ENCODE measurements at regions not wholly inside any gene's neighbourhood (a gene's known extent, or its start where the extent isn't known, plus 50 kb on each side); places are given as distances from the start of the nearest gene placed in this dataset.
"Not testable (repeated sequence)": the region's sequence is repeated elsewhere in the genome, so short reads cannot be mapped to it uniquely, and the experiment has no call there.

- DNase-seq (ENCODE audit: low read depth): no peak
Measured at GRCh38 chr18:38648179-38648578, 1082.6 kb upstream of the CELF4 start.

- no peak for DNase-seq (ENCODE audit: low read depth)
Measured at GRCh38 chr18:38646296-38646695, 1080.7 kb upstream of the CELF4 start.

- no peak for DNase-seq (ENCODE audit: low read depth)
Measured at GRCh38 chr18:38644875-38645641, 1079.5 kb upstream of the CELF4 start.

GRCh38 chr18:38642711-38643110, 1077.1 kb upstream of the CELF4 start:
- DNase-seq (ENCODE audit: low read depth): no peak

GRCh38 chr18:38639700-38640099, 1074.1 kb upstream of the CELF4 start:
- not testable (repeated sequence) for DNase-seq (ENCODE audit: low read depth)

- DNase-seq (ENCODE audit: low read depth): no peak
Measured at GRCh38 chr18:38635709-38636430, 1070.3 kb upstream of the CELF4 start.

- no peak for DNase-seq (ENCODE audit: low read depth)
Measured at GRCh38 chr18:38634117-38634516, 1068.5 kb upstream of the CELF4 start.

GRCh38 chr18:38633333-38633732, 1067.7 kb upstream of the CELF4 start:
- DNase-seq (ENCODE audit: low read depth): no peak

- no peak for DNase-seq (ENCODE audit: low read depth)
Measured at GRCh38 chr18:38619129-38619528, 1053.5 kb upstream of the CELF4 start.

GRCh38 chr18:38616306-38616705, 1050.7 kb upstream of the CELF4 start:
- DNase-seq (ENCODE audit: low read depth): no peak

GRCh38 chr18:38612904-38613303, 1047.3 kb upstream of the CELF4 start:
- no peak for DNase-seq (ENCODE audit: low read depth)

- no peak for DNase-seq (ENCODE audit: low read depth)
Measured at GRCh38 chr18:38611036-38611964, 1045.7 kb upstream of the CELF4 start.

GRCh38 chr18:38606841-38607240, 1041.2 kb upstream of the CELF4 start:
- DNase-seq (ENCODE audit: low read depth): no peak

- DNase-seq (ENCODE audit: low read depth): no peak
Measured at GRCh38 chr18:38602341-38602740, 1036.7 kb upstream of the CELF4 start.

GRCh38 chr18:38587571-38587970, 1022.0 kb upstream of the CELF4 start:
- no peak for DNase-seq (ENCODE audit: low read depth)

GRCh38 chr18:38586327-38586726, 1020.7 kb upstream of the CELF4 start:
- no peak for DNase-seq (ENCODE audit: low read depth)

- DNase-seq (ENCODE audit: low read depth): no peak
Measured at GRCh38 chr18:38579764-38580163, 1014.2 kb upstream of the CELF4 start.

- DNase-seq (ENCODE audit: low read depth): no peak
Measured at GRCh38 chr18:38576916-38577315, 1011.3 kb upstream of the CELF4 start.

- no peak for DNase-seq (ENCODE audit: low read depth)
Measured at GRCh38 chr18:38576349-38576748, 1010.8 kb upstream of the CELF4 start.

- DNase-seq (ENCODE audit: low read depth): no peak
Measured at GRCh38 chr18:38575648-38576047, 1010.0 kb upstream of the CELF4 start.

- DNase-seq (ENCODE audit: low read depth): no peak
Measured at GRCh38 chr18:38575023-38575422, 1009.4 kb upstream of the CELF4 start.

GRCh38 chr18:38572554-38573111, 1007.0 kb upstream of the CELF4 start:
- no peak for DNase-seq (ENCODE audit: low read depth)

Measured in stimulated activated CD4-positive, alpha-beta T cell treated with anti-CD3 and anti-CD28 coated beads, Interleukin-2, amount 100 ng/mL, for 4 hours (primary cell).